Fibroblast of lung (primary cell): ENCODE measurements at regions not wholly inside any gene's neighbourhood (a gene's known extent, or its start where the extent isn't known, plus 50 kb on each side); places are given as distances from the start of the nearest gene placed in this dataset.

Source experiments
- DNase-seq, 2 donors: peaks; one replicate each; pipeline versions ENCODE4 v3.0.0 to v3.0.0-alpha.2; 2010; ENCODE audit warnings: low read depth in 2 of 2
- H2AFZ ChIP-seq: 2 replicates; pipeline ENCODE4 v1.5.1; 2012; ENCODE audit warnings: low read length, control low read depth, inconsistent platforms
- H3K27ac ChIP-seq: 2 replicates; pipeline ENCODE4 v1.5.1; 2011; ENCODE audit warnings: low read length, control low read depth; ENCODE audit not compliant: insufficient read depth
- H3K27me3 ChIP-seq: 2 replicates; pipeline ENCODE4 v1.5.1; 2011; ENCODE audit warnings: mild to moderate bottlenecking, low read length; ENCODE audit not compliant: control insufficient read depth, insufficient read depth
- H3K36me3 ChIP-seq: 2 replicates; pipeline ENCODE4 v1.5.1; 2011; ENCODE audit warnings: low read length; ENCODE audit not compliant: control insufficient read depth, insufficient read depth
- H3K4me1 ChIP-seq: 2 replicates; pipeline ENCODE4 v1.5.1; 2011; ENCODE audit warnings: low read length; ENCODE audit not compliant: control insufficient read depth, insufficient read depth; ENCODE audit errors: extremely low read depth
- H3K4me2 ChIP-seq: 2 replicates; pipeline ENCODE4 v1.5.1; 2011; ENCODE audit warnings: low read length, control low read depth; ENCODE audit not compliant: insufficient read depth; ENCODE audit errors: extremely low read depth
- H3K4me3 ChIP-seq, 4 experiments: fragments of 200-600 bp in 1 of 4; sonication (generic) in 1 of 4; replicated peaks in 1 of 4; 2 replicates each; pipeline ENCODE4 v1.5.1; 2011 to 2016; ENCODE audit warnings: low read length in 4 of 4, low read depth in 3 of 4, mild to moderate bottlenecking in 3 of 4, control low read depth in 2 of 4, inconsistent platforms in 1 of 4, mixed read lengths in 1 of 4; ENCODE audit not compliant: insufficient read depth in 1 of 4; ENCODE audit errors: control extremely low read depth in 1 of 4
- H3K79me2 ChIP-seq: 2 replicates; pipeline ENCODE4 v1.5.1; 2012; ENCODE audit warnings: mild to moderate bottlenecking, low read length, inconsistent platforms; ENCODE audit not compliant: control insufficient read depth, insufficient read depth
- H3K9ac ChIP-seq: 2 replicates; pipeline ENCODE4 v1.5.1; 2011; ENCODE audit warnings: mild to moderate bottlenecking, low read length, control low read depth; ENCODE audit not compliant: insufficient read depth
- H3K9me3 ChIP-seq: 2 replicates; pipeline ENCODE4 v1.5.1; 2012; ENCODE audit warnings: low read depth, low read length; ENCODE audit not compliant: control insufficient read depth, insufficient read depth
- H4K20me1 ChIP-seq: 2 replicates; pipeline ENCODE4 v1.5.1; 2011; ENCODE audit warnings: low read length; ENCODE audit not compliant: control insufficient read depth, insufficient read depth; ENCODE audit errors: extremely low read depth
- CTCF ChIP-seq, 2 donors: IDR thresholded peaks in 1 of 2; conservative IDR thresholded peaks in 1 of 2; 1 replicate in 1 of 2; 2 replicates in 1 of 2; pipeline ENCODE4 v1.5.1; 2011 to 2012; ENCODE audit warnings: low read length in 2 of 2, control low read depth in 1 of 2, inconsistent platforms in 1 of 2, low read depth in 1 of 2, mild to moderate bottlenecking in 1 of 2
- EZH2 ChIP-seq: IDR thresholded peaks from 2 replicates; pipeline ENCODE4 v1.5.1; 2012; ENCODE audit warnings: low read length, control low read depth, mild to moderate bottlenecking; ENCODE audit errors: missing control alignments

GRCh38 chr6:74287932-74288331 lies 591.9 kb downstream of the CD109 start:
- Histone ChIP-seq H3K27me3 (no peaks in the 10 kb centered on the region), H3K36me3 (no peaks in the 10 kb centered on the region), H3K9ac (no peak overlapping the region), H2AFZ (no peak overlapping the region), H3K4me1 (no peaks in the 10 kb centered on the region), H3K9me3 (no peaks in the 10 kb centered on the region), H3K4me2 (no peak overlapping the region), H3K4me3 (no peak overlapping the region), H3K27ac (no peak overlapping the region), H4K20me1 (no peaks in the 10 kb centered on the region), H3K79me2 (no peaks in the 10 kb centered on the region)
- TF ChIP-seq CTCF (conservative IDR thresholded peaks at IDR 0.05 in 1 of 2, IDR thresholded peaks at IDR 0.05 in 1 of 2; ENCODE audit: low read depth in 1 of 2, low read length in 2 of 2) (no peak), EZH2 (no peak)
- DNase-seq = no peak

GRCh38 chr6:74287441-74287840 lies 591.4 kb downstream of the CD109 start:
- H3K79me2 ChIP-seq = no peaks in the 10 kb centered on the region
- TF ChIP-seq EZH2 (no peak), CTCF (conservative IDR thresholded peaks at IDR 0.05 in 1 of 2, IDR thresholded peaks at IDR 0.05 in 1 of 2; ENCODE audit: low read depth in 1 of 2, low read length in 2 of 2) (no peak)
- H3K9me3 ChIP-seq = no peaks in the 10 kb centered on the region
- no peaks in the 10 kb centered on the region for H3K4me1 ChIP-seq
- H3K27ac ChIP-seq = no peak overlapping the region
- H3K9ac ChIP-seq = no peak overlapping the region
- H3K36me3 ChIP-seq = no peaks in the 10 kb centered on the region
- H3K4me2 ChIP-seq = no peak overlapping the region
- DNase-seq = no peak
- no peak overlapping the region for H2AFZ ChIP-seq
- H4K20me1 ChIP-seq = no peaks in the 10 kb centered on the region
- no peak overlapping the region for H3K4me3 ChIP-seq
- H3K27me3 ChIP-seq = no peaks in the 10 kb centered on the region

GRCh38 chr6:74284284-74284683 lies 588.3 kb downstream of the CD109 start:
- Histone ChIP-seq H3K4me2 (peak overlapping the region; percentile 29), H3K27me3 (no peaks in the 10 kb centered on the region), H3K9ac (no peak overlapping the region), H3K9me3 (no peaks in the 10 kb centered on the region), H4K20me1 (no peaks in the 10 kb centered on the region), H3K79me2 (no peaks in the 10 kb centered on the region), H3K27ac (peak overlapping the region; percentile 5), H3K4me1 (no peaks in the 10 kb centered on the region), H3K36me3 (no peaks in the 10 kb centered on the region), H2AFZ (no peak overlapping the region), H3K4me3 (no peak overlapping the region)
- peak in 1 of 2 donors; percentile 27 for DNase-seq
- TF ChIP-seq CTCF (conservative IDR thresholded peaks at IDR 0.05 in 1 of 2, IDR thresholded peaks at IDR 0.05 in 1 of 2; ENCODE audit: low read depth in 1 of 2, low read length in 2 of 2) (no peak), EZH2 (no peak)
